Neural cell (in vitro differentiated cells): ENCODE measurements at regions not wholly inside any gene's neighbourhood (a gene's known extent, or its start where the extent isn't known, plus 50 kb on each side); places are given as distances from the start of the nearest gene placed in this dataset.

ENCODE experiments used
- H2AFZ ChIP-seq: fragments of 200-600, 300-800 bp; sonication (generic), shearing (Covaris generic); 2 replicates; pipeline ENCODE4 v1.6.0; 2014; ENCODE audit warnings: low read depth, mild to moderate bottlenecking, antibody characterized with exemption, low read length, moderate library complexity
- H3F3A ChIP-seq: fragments of 200-600 bp; shearing (Covaris generic); 2 replicates; pipeline ENCODE4 v1.6.1; 2016; ENCODE audit warnings: mild to moderate bottlenecking, moderate library complexity, mixed read lengths, antibody characterized with exemption, low read length; ENCODE audit not compliant: insufficient read depth, poor library complexity, severe bottlenecking
- H3K27ac ChIP-seq: fragments of 200-600, 300-800 bp; sonication (generic), shearing (Covaris generic); 2 replicates; pipeline ENCODE4 v1.5.1; 2014; ENCODE audit warnings: mild to moderate bottlenecking, low read length, moderate library complexity
- H3K27me3 ChIP-seq: fragments of 300-800, 200-600 bp; sonication (generic), shearing (Covaris generic); 2 replicates; pipeline ENCODE4 v1.6.0; 2014; ENCODE audit warnings: mild to moderate bottlenecking, low read depth, low read length, moderate library complexity; ENCODE audit not compliant: insufficient read depth
- H3K36me3 ChIP-seq: fragments of 300-800, 200-600 bp; sonication (generic), shearing (Covaris generic); 2 replicates; pipeline ENCODE4 v1.5.1; 2014; ENCODE audit warnings: mild to moderate bottlenecking, antibody characterized with exemption, low read length, moderate library complexity; ENCODE audit not compliant: insufficient read depth
- H3K4me2 ChIP-seq: fragments of 300-800, 200-600 bp; sonication (generic), shearing (Covaris generic); 2 replicates; pipeline ENCODE4 v1.6.0; 2014; ENCODE audit warnings: mild to moderate bottlenecking, low read length
- H3K4me3 ChIP-seq: fragments of 300-800, 200-600 bp; sonication (generic), shearing (Covaris generic); 2 replicates; pipeline ENCODE4 v1.5.1; 2014; ENCODE audit warnings: mild to moderate bottlenecking, low read length, moderate library complexity
- H3K79me2 ChIP-seq: fragments of 200-600 bp; shearing (Covaris generic); replicated peaks from 2 replicates; pipeline ENCODE4 v1.6.0; 2014; ENCODE audit warnings: mild to moderate bottlenecking, low read length, moderate library complexity; ENCODE audit not compliant: insufficient read depth
- H3K9ac ChIP-seq: fragments of 300-800, 200-600 bp; sonication (generic), shearing (Covaris generic); 2 replicates; pipeline ENCODE4 v1.6.1; 2016; ENCODE audit warnings: mild to moderate bottlenecking, low read length, mixed read lengths
- H3K9me2 ChIP-seq: fragments of 200-600 bp; shearing (Covaris generic); 2 replicates; pipeline ENCODE4 v1.6.1; 2016; ENCODE audit warnings: mild to moderate bottlenecking, low read length, mixed read lengths; ENCODE audit not compliant: insufficient read depth
- H3K9me3 ChIP-seq: fragments of 200-600, 300-800 bp; sonication (generic), shearing (Covaris generic); 2 replicates; pipeline ENCODE4 v1.6.1; 2016; ENCODE audit warnings: mild to moderate bottlenecking, mixed run types, low read length, moderate library complexity, mixed read lengths
- H4K20me1 ChIP-seq: fragments of 200-600 bp; shearing (Covaris generic); 2 replicates; pipeline ENCODE4 v1.6.1; 2016; ENCODE audit warnings: mild to moderate bottlenecking, mixed run types; ENCODE audit not compliant: insufficient read depth
- EP300 ChIP-seq: fragments of 450-650 bp; conservative IDR thresholded peaks from 2 replicates; pipeline ENCODE4 v1.6.1; 2014; ENCODE audit warnings: antibody characterized with exemption, mild to moderate bottlenecking, moderate library complexity; ENCODE audit not compliant: poor library complexity, severe bottlenecking
- EZH2 ChIP-seq: fragments of 200-600, 300-800 bp; shearing (Covaris generic), sonication (generic); IDR thresholded peaks from 2 replicates; pipeline ENCODE4 v1.6.1; 2014; ENCODE audit warnings: antibody characterized with exemption, low read length, borderline replicate concordance, mild to moderate bottlenecking; ENCODE audit not compliant: insufficient read depth, poor library complexity, severe bottlenecking
- MXI1 ChIP-seq: fragments of 450-650 bp; conservative IDR thresholded peaks from 2 replicates; pipeline ENCODE4 v1.6.1; 2014; ENCODE audit warnings: antibody characterized with exemption, mild to moderate bottlenecking; ENCODE audit not compliant: poor library complexity, severe bottlenecking
- POLR2AphosphoS5 ChIP-seq: IDR thresholded peaks from 2 replicates; pipeline ENCODE4 v1.6.1; 2012
- RAD21 ChIP-seq: fragments of 450-650 bp; conservative IDR thresholded peaks from 2 replicates; pipeline ENCODE4 v1.6.1; 2014; ENCODE audit warnings: antibody characterized with exemption, mild to moderate bottlenecking, moderate library complexity
- SMC3 ChIP-seq: fragments of 450-650 bp; conservative IDR thresholded peaks from 2 replicates; pipeline ENCODE4 v1.6.1; 2014; ENCODE audit warnings: antibody characterized with exemption, mild to moderate bottlenecking, moderate library complexity; ENCODE audit not compliant: poor library complexity
- TAF1 ChIP-seq: IDR thresholded peaks from 2 replicates; pipeline ENCODE4 v1.6.1; 2012; ENCODE audit warnings: low read depth
- TF ChIP-seq, protein P1 (sequence below): IDR thresholded peaks from 2 replicates; pipeline ENCODE4 v1.6.1; 2012; ENCODE audit warnings: borderline replicate concordance
- TF ChIP-seq, protein P2 (sequence below): fragments of 450-650 bp; IDR thresholded peaks from 2 replicates; pipeline ENCODE4 v1.5.1; 2014; ENCODE audit warnings: antibody characterized with exemption, mild to moderate bottlenecking, moderate library complexity; ENCODE audit not compliant: poor library complexity, severe bottlenecking

DNA sequence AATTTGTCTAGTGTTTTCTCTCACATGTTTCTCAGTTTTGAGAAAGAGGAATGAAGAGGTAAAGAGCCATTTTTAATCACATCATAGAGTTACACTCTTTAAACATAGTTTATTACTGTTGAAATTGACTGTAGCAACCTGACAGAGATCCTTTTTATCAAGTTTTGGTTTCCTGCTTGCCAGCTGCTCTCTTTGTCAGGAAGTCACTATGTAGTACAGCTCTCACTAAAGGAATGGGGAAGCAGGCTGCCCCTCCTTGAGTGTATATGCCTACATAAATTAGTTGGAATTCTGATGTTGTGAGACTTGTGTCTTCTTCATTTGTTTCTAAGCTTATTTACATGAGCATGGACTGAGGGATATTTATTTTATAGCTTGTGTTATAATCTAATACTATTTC is 1274.0 kb upstream of the CELF2 start:
- Histone ChIP-seq H3K9me3 (no peaks in the 10 kb centered on the region), H3K9ac (no peak overlapping the region), H3K79me2 (no peaks in the 10 kb centered on the region), H3K4me3 (no peak overlapping the region), H3K36me3 (no peaks in the 10 kb centered on the region), H2AFZ (no peak overlapping the region), H4K20me1 (no peaks in the 10 kb centered on the region), H3F3A (no peaks in the 10 kb centered on the region), H3K27ac (no peak overlapping the region), H3K4me2 (no peak overlapping the region), H3K9me2 (no peaks in the 10 kb centered on the region), H3K27me3 (no peaks in the 10 kb centered on the region)
- TF ChIP-seq RAD21, result no peak
- TF ChIP-seq EP300, result no peak
- TF ChIP-seq, protein P1, sequence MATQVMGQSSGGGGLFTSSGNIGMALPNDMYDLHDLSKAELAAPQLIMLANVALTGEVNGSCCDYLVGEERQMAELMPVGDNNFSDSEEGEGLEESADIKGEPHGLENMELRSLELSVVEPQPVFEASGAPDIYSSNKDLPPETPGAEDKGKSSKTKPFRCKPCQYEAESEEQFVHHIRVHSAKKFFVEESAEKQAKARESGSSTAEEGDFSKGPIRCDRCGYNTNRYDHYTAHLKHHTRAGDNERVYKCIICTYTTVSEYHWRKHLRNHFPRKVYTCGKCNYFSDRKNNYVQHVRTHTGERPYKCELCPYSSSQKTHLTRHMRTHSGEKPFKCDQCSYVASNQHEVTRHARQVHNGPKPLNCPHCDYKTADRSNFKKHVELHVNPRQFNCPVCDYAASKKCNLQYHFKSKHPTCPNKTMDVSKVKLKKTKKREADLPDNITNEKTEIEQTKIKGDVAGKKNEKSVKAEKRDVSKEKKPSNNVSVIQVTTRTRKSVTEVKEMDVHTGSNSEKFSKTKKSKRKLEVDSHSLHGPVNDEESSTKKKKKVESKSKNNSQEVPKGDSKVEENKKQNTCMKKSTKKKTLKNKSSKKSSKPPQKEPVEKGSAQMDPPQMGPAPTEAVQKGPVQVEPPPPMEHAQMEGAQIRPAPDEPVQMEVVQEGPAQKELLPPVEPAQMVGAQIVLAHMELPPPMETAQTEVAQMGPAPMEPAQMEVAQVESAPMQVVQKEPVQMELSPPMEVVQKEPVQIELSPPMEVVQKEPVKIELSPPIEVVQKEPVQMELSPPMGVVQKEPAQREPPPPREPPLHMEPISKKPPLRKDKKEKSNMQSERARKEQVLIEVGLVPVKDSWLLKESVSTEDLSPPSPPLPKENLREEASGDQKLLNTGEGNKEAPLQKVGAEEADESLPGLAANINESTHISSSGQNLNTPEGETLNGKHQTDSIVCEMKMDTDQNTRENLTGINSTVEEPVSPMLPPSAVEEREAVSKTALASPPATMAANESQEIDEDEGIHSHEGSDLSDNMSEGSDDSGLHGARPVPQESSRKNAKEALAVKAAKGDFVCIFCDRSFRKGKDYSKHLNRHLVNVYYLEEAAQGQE, result no peak
- no peak for TF ChIP-seq SMC3
- no peak for TF ChIP-seq POLR2AphosphoS5
- TF ChIP-seq MXI1, result no peak
- no peak for TF ChIP-seq EZH2
- TF ChIP-seq, protein P2, sequence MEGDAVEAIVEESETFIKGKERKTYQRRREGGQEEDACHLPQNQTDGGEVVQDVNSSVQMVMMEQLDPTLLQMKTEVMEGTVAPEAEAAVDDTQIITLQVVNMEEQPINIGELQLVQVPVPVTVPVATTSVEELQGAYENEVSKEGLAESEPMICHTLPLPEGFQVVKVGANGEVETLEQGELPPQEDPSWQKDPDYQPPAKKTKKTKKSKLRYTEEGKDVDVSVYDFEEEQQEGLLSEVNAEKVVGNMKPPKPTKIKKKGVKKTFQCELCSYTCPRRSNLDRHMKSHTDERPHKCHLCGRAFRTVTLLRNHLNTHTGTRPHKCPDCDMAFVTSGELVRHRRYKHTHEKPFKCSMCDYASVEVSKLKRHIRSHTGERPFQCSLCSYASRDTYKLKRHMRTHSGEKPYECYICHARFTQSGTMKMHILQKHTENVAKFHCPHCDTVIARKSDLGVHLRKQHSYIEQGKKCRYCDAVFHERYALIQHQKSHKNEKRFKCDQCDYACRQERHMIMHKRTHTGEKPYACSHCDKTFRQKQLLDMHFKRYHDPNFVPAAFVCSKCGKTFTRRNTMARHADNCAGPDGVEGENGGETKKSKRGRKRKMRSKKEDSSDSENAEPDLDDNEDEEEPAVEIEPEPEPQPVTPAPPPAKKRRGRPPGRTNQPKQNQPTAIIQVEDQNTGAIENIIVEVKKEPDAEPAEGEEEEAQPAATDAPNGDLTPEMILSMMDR, result no peak
- TF ChIP-seq TAF1, result no peak

DNA sequence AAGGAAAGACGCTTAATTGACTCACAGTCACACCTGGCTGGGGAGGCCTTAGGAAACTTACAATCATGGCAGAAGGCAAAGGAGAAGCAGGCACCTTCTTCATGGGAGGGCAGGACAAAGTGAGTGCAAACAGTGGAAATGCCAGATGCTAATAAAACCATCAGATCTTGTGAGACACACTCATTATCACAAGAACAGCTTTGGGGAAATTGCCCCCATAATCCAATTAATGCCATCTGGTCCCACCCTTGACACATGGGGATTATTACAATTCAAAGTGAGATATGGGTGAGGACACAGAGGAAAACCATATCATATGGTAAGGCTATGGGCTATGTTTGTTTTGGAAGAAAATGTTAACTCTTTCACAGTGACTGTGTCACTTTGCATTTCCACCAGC is 1272.5 kb upstream of the CELF2 start:
- H3K9ac ChIP-seq, result no peak overlapping the region
- no peak overlapping the region for H3K4me2 ChIP-seq

More for the DNA sequence above, 1272.5 kb upstream of the CELF2 start:
- H3F3A ChIP-seq, result no peaks in the 10 kb centered on the region
- no peaks in the 10 kb centered on the region for H3K79me2 ChIP-seq
- TF ChIP-seq, protein P1, result no peak
- TF ChIP-seq MXI1, result no peak
- no peaks in the 10 kb centered on the region for H3K36me3 ChIP-seq
- no peaks in the 10 kb centered on the region for H3K27me3 ChIP-seq
- no peaks in the 10 kb centered on the region for H3K9me3 ChIP-seq
- H3K27ac ChIP-seq, result no peak overlapping the region
- no peak overlapping the region for H3K4me3 ChIP-seq
- H2AFZ ChIP-seq, result no peak overlapping the region
- no peaks in the 10 kb centered on the region for H3K9me2 ChIP-seq
- H4K20me1 ChIP-seq, result no peaks in the 10 kb centered on the region
